HFF-Myc (cell line): ENCODE measurements at regions not wholly inside any gene's neighbourhood (a gene's known extent, or its start where the extent isn't known, plus 50 kb on each side); places are given as distances from the start of the nearest gene placed in this dataset.

ENCODE experiments used
- DNase-seq: peaks from one replicate; pipeline ENCODE4 v3.0.0-alpha.2; 2011; ENCODE audit warnings: low read depth; ENCODE audit errors: extremely low read depth
- H3K4me3 ChIP-seq: replicated peaks from 2 replicates; pipeline ENCODE4 v1.5.1; 2011; ENCODE audit warnings: low read depth, mild to moderate bottlenecking, control low read depth, low read length
- TF ChIP-seq, protein P1 (sequence below): IDR thresholded peaks from 2 replicates; pipeline ENCODE4 v1.5.1; 2012; ENCODE audit warnings: mild to moderate bottlenecking, low read depth, low read length, control low read depth; ENCODE audit errors: missing control alignments

DNA sequence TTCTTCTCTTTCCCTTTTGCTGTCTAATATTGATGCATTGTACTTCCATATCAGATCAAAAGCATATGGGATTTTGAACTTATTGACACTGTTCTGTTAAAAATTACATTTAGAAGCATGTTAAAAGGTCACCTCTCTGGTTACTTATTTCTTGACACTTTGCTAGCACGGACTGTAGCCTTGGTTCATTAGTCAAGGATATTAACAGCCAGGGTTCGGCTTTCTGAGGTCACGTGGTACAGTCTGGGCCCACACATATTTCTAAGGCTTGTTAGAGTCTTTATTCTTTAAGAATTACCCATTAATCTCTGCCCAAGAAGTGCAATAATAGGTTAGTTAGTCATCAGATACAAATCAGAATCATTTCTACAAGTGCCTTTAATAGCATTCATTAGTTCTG lies 1035.8 kb upstream of the FANCL start:
- DNase-seq = no peak
- no peak overlapping the region for H3K4me3 ChIP-seq
- TF ChIP-seq, protein P1, sequence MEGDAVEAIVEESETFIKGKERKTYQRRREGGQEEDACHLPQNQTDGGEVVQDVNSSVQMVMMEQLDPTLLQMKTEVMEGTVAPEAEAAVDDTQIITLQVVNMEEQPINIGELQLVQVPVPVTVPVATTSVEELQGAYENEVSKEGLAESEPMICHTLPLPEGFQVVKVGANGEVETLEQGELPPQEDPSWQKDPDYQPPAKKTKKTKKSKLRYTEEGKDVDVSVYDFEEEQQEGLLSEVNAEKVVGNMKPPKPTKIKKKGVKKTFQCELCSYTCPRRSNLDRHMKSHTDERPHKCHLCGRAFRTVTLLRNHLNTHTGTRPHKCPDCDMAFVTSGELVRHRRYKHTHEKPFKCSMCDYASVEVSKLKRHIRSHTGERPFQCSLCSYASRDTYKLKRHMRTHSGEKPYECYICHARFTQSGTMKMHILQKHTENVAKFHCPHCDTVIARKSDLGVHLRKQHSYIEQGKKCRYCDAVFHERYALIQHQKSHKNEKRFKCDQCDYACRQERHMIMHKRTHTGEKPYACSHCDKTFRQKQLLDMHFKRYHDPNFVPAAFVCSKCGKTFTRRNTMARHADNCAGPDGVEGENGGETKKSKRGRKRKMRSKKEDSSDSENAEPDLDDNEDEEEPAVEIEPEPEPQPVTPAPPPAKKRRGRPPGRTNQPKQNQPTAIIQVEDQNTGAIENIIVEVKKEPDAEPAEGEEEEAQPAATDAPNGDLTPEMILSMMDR = no peak

DNA sequence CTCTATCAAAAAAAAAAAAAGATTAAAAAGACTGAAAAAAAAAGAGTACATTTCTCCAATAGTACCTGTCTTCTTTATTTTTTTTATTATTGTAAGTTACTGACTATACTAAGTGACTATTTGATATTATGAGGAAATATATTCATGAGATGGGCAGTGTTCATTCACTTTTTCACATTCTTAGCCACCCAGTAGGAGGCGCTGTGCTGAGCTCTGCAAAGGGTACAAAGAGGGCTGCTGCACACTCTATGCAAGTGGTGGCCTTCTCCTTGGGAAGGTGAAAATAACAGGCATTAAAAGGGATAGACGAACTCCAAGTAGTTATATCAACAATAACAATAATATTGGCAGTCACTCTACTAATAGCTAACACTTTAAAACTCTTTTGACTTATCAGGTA lies 1034.9 kb upstream of the FANCL start:
- TF ChIP-seq, protein P1 = peak; percentile 47
- H3K4me3 ChIP-seq = no peak overlapping the region
- DNase-seq = no peak

DNA sequence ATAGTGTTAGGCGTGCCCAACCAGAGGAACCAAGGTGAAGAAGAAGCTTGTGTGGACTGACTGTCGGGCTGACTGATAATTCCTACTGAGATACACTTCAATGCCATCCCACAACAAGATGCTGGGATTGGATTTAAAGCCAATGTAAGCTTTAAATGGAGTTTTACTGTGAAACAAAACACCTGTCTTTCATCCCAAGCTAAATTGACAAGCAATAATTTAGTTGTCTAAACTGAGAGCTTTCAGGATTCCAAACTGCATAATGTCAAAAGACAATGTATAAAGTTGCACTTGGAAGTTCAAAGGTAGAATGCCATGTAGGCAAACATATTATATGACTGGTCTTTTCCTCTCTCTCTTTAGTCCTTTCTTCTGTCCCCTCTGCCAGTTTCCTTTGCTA lies 1025.3 kb upstream of the FANCL start:
- H3K4me3 ChIP-seq = no peak overlapping the region
- DNase-seq = no peak
- TF ChIP-seq, protein P1 = no peak

DNA sequence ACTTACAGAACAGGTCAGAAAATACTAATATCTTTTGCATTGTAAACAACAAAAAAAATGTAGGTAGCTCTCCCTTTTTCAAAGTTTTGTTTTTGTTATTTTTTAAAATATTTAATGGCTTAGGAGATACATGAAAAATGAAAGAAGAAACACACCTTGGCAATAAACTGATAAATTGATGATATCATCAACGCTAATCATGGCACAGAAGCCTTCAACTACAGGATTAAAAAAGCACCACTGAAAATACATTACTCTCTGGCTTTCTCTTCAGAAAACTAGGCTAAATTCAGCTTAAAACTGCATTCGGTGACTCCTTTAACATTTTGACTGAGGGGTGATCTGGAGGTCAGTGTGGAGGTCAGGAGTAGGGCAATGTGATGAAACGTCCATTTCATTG lies 1018.8 kb upstream of the FANCL start:
- DNase-seq = no peak
- H3K4me3 ChIP-seq = no peak overlapping the region
- TF ChIP-seq, protein P1 = no peak

DNA sequence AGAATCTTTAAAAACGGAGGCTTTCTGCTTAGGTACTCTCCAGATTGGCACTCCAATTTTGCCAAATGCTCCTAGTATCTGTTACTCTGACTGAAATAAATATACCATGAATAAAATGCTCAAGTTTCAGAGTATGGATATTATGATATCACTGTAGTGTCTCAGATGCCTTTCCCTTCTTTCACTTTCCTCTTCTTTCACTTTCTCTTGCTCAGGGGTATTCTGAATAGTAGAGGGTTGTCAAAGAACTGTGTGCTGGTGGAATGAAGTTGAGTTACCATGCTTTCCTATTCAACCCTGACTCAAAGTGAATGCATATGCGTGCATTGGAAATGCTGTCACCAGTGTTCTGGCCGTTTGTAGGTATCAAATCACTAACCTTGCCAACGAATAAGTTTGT lies 1015.2 kb upstream of the FANCL start:
- no peak overlapping the region for H3K4me3 ChIP-seq
- TF ChIP-seq, protein P1 = no peak
- DNase-seq = no peak

DNA sequence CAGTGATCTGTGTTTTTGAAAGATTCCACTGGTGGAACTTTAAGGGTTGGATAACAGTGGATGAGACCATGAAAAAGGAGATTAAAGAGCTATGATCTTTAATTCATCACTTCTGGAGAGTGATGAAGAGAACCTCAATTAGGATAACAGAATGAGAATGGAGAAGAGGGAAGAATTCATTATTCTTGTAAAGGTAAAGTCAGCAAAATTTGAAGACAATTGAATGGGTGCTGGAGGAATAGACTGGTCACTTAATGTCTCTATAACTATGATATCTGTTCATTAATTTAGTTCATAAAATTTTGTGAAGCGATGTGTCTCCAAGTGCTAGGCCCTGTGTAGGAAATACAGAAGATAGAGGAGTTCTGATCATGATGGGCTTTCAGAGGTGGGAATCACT lies 1013.2 kb upstream of the FANCL start:
- TF ChIP-seq, protein P1 = no peak
- no peak for DNase-seq
- H3K4me3 ChIP-seq = no peak overlapping the region

DNA sequence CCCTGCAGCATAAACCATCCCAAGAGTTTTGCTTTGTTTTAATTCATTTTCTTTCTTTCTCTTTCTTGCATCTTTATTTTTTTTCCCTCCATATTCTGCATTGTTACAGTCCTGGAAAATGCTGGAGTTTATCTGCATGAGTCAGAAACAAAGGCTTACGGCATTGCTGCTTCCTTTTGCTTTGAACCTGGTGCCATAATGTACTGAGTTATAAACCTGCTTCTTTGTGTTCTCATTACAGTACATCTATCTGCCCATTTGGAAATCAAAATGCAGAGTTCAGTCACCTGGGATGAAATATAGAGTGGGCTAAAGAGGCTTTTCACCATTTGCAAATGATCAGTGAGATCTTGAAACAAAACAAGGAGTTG lies 1009.2 kb upstream of the FANCL start:
- DNase-seq = no peak
- TF ChIP-seq, protein P1 = no peak
- H3K4me3 ChIP-seq = no peak overlapping the region
